ENCODE measurements at regions not wholly inside any gene's neighbourhood (a gene's known extent, or its start where the extent isn't known, plus 50 kb on each side); places are given as distances from the start of the nearest gene placed in this dataset.

DNA sequence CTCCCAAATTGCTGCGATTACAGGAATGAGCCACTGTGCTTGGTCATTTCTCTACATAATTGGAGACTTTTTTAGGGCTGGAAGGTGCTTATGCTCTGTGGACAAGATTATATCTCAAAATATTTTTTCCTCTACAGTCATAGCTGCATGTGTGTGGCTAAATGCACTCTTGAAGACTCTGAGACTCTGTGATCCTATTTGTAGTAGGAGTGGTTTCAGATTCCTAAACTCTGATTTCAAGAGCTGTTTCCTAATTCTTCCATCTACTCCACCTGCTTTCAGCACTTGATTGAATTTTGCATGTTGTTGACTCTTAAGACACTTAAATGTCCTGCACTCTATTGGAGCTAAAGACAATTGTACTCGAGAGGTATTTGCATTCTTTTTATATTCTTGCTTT is 78.0 kb downstream of the KLF5 start:
- TF ChIP-seq POLR2A (IDR thresholded peaks at IDR 0.05; ENCODE audit: low read length) (no peak), GATA1 (IDR thresholded peaks at IDR 0.05; ENCODE audit: low read depth, low read length) (no peak)
